HepG2 (cell line): ENCODE measurements at regions not wholly inside any gene's neighbourhood (a gene's known extent, or its start where the extent isn't known, plus 50 kb on each side); places are given as distances from the start of the nearest gene placed in this dataset.

Experiments
- CCAR2 ChIP-seq: fragments of 200-400 bp; formaldehyde crosslinking; optimal IDR thresholded peaks from 2 replicates; pipeline ENCODE3; 2018; ENCODE audit warnings: low read depth, mild to moderate bottlenecking, low read length, moderate library complexity
- TF ChIP-seq, protein P1 (sequence below): sonication (generic); formaldehyde crosslinking; IDR thresholded peaks from 2 replicates; pipeline ENCODE4 v1.5.1; 2020; ENCODE audit warnings: mild to moderate bottlenecking, missing genetic modification reagents, borderline replicate concordance

GRCh38 chr21:26280775-26281174 is 110.2 kb upstream of the APP start:
- TF ChIP-seq, protein P1, sequence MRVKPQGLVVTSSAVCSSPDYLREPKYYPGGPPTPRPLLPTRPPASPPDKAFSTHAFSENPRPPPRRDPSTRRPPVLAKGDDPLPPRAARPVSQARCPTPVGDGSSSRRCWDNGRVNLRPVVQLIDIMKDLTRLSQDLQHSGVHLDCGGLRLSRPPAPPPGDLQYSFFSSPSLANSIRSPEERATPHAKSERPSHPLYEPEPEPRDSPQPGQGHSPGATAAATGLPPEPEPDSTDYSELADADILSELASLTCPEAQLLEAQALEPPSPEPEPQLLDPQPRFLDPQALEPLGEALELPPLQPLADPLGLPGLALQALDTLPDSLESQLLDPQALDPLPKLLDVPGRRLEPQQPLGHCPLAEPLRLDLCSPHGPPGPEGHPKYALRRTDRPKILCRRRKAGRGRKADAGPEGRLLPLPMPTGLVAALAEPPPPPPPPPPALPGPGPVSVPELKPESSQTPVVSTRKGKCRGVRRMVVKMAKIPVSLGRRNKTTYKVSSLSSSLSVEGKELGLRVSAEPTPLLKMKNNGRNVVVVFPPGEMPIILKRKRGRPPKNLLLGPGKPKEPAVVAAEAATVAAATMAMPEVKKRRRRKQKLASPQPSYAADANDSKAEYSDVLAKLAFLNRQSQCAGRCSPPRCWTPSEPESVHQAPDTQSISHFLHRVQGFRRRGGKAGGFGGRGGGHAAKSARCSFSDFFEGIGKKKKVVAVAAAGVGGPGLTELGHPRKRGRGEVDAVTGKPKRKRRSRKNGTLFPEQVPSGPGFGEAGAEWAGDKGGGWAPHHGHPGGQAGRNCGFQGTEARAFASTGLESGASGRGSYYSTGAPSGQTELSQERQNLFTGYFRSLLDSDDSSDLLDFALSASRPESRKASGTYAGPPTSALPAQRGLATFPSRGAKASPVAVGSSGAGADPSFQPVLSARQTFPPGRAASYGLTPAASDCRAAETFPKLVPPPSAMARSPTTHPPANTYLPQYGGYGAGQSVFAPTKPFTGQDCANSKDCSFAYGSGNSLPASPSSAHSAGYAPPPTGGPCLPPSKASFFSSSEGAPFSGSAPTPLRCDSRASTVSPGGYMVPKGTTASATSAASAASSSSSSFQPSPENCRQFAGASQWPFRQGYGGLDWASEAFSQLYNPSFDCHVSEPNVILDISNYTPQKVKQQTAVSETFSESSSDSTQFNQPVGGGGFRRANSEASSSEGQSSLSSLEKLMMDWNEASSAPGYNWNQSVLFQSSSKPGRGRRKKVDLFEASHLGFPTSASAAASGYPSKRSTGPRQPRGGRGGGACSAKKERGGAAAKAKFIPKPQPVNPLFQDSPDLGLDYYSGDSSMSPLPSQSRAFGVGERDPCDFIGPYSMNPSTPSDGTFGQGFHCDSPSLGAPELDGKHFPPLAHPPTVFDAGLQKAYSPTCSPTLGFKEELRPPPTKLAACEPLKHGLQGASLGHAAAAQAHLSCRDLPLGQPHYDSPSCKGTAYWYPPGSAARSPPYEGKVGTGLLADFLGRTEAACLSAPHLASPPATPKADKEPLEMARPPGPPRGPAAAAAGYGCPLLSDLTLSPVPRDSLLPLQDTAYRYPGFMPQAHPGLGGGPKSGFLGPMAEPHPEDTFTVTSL: no peak
- no peak for TF ChIP-seq CCAR2
